ENCODE measurements at regions not wholly inside any gene's neighbourhood (a gene's known extent, or its start where the extent isn't known, plus 50 kb on each side); places are given as distances from the start of the nearest gene placed in this dataset.

DNA sequence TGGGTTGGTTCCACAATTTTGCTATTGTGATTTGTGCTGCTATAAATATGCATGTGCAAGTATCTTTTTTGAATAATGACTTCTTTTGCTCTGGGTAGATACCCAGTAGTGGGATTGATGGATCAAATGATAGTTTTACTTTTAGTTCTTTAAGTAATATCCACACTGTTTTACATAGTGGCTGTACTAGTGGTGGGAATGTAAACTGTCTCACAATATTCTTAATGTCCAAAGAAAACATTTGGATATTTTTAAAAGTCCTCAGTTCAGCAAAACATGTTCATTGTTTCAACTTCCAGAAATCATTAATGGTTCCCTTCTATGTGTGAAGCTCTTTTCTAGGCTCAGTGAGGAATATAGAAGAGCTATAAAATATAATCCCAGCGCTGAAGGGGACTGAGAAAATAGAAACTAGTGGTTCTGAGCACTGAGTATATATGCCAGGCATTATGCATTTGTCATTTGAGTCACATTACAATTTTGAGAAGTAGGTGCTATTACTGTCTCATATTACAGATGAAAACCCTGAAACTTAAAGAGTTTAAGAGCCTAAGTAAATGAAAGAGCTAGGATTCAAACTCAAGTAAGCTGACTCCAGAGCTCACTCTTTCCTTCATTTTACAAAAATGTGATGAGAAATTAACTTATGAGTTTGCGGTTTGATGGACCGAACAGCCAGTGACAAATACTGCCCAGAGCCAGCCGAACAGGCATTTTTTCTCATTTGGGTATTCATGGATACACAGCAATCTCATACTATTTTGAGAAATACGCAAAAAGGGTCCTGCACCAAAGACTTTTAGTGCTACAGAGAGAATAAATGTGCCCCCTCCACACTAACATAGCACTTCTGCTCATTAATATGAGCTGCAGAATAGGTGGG, 250.1 kb downstream of the TBX18 start:
- DNase-seq (ENCODE audit: insufficient read length) (no peak), FAIRE-seq (no peak)
- no peak for TF ChIP-seq TAF1 (IDR thresholded peaks at IDR 0.05; ENCODE audit: borderline replicate concordance, low read depth, low read length)
- no peak for TF ChIP-seq POLR2A (IDR thresholded peaks at IDR 0.05; ENCODE audit: low read depth, low read length)
- TF ChIP-seq POLR2AphosphoS5 (IDR thresholded peaks at IDR 0.05; ENCODE audit: low read depth, low read length): no peak

DNA sequence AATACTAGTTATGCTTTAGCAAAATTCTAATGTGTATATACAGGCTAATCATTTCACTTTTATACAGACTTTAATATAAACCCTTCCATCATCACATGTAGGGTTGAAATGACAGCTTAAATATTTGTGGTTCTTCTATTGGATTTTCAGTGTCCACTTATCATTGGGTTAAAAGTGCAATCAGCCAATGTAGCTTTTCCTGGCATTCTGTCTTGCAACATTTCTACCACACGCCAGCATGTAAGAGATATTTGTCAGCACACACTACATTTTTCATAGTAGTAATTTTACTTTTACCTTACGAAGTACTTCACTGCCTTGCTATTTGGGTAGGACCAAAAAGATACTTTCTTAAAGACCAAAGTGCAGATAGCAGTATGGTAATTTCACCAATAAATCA, 252.0 kb downstream of the TBX18 start:
- DNase-seq (ENCODE audit: insufficient read length) (no peak), FAIRE-seq (no peak)
- TF ChIP-seq POLR2AphosphoS5 (IDR thresholded peaks at IDR 0.05; ENCODE audit: low read depth, low read length): no peak
- TF ChIP-seq POLR2A (IDR thresholded peaks at IDR 0.05; ENCODE audit: low read depth, low read length): no peak
- TF ChIP-seq TAF1 (IDR thresholded peaks at IDR 0.05; ENCODE audit: borderline replicate concordance, low read depth, low read length): no peak

DNA sequence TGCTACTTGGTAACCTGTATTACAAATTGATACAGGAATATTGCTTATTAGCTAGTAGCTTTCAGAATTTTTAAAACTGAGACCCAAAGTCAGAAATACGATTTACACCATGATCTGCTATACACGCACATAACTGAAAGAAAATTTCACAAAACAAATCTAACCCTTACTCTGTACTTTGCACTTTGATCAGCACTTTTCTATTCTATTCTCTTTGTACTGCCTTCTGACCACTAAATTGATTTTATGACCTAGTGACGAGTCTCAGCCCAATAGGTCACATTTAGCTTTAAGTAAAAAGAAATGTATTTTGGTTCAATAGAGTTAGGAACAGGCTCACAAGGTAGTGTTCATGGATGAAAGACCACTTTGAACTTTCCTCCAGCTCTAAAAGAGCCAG, 252.5 kb downstream of the TBX18 start:
- FAIRE-seq (no peak), DNase-seq (ENCODE audit: insufficient read length) (no peak)
- no peak for TF ChIP-seq POLR2A (IDR thresholded peaks at IDR 0.05; ENCODE audit: low read depth, low read length)
- no peak for TF ChIP-seq TAF1 (IDR thresholded peaks at IDR 0.05; ENCODE audit: borderline replicate concordance, low read depth, low read length)
- TF ChIP-seq POLR2AphosphoS5 (IDR thresholded peaks at IDR 0.05; ENCODE audit: low read depth, low read length): no peak

DNA sequence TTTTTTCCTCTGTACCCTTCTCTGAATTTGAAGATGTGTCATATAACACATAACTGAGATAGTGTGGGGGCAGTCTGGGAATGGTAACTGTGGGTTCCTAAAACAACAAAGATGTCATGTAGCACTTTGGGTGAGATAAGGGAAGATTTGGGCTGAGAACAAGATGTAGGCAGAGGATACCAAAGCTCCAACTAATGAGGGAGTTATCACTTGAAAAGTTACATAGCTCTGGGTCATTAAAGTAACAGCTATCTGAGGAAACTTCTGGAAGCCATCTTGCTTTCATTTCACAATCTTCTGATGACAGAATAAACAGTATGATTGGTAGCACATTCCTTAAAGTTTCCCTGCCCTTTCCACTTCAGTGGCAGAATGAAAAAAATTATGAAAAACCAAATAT, 255.4 kb downstream of the TBX18 start:
- FAIRE-seq: no peak
- TF ChIP-seq POLR2A (IDR thresholded peaks at IDR 0.05; ENCODE audit: low read depth, low read length) (no peak), POLR2AphosphoS5 (IDR thresholded peaks at IDR 0.05; ENCODE audit: low read depth, low read length) (no peak)
- no peak for DNase-seq (ENCODE audit: insufficient read length)

DNA sequence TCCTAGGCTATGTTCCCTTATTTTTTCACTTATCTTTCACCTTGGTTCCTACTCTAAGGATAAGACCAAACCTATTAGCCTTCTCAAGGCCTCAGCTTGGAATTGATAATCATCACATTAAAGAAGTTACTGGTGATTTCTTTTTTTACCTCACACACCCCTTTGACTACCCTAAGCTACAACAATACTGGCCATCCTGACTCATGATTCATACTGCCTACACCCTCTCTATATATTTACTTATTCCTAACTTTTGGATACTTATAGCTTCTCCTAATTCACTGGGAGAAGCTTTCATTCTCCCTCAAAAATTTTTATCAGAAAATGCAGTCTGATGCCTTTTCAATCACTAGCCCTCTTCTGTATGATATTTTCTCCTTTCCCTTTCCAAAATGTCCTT, 256.1 kb downstream of the TBX18 start:
- no peak for DNase-seq (ENCODE audit: insufficient read length)
- TF ChIP-seq TAF1 (IDR thresholded peaks at IDR 0.05; ENCODE audit: borderline replicate concordance, low read depth, low read length) (no peak), POLR2A (IDR thresholded peaks at IDR 0.05; ENCODE audit: low read depth, low read length) (no peak), POLR2AphosphoS5 (IDR thresholded peaks at IDR 0.05; ENCODE audit: low read depth, low read length) (no peak)
- FAIRE-seq: no peak

DNA sequence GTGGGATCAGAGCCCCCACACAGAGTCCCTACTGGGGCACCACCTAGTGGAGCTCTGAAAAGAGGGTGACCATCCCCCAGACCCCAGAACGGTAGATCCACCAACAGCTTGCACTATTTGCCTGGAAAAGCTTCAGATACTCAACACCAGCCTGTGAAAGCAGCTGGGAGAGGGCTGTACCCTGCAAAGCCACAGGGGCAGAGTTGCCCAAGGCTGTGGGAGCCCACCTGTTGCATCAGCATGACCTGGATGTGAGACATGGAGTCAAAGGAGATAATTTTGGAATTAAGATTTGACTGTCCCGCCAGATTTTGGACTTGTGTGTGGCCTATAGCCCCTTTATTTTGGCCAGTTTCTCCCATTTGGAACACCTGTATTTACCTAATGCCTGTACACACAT, 260.4 kb downstream of the TBX18 start:
- TF ChIP-seq POLR2AphosphoS5 (IDR thresholded peaks at IDR 0.05; ENCODE audit: low read depth, low read length) (no peak), TAF1 (IDR thresholded peaks at IDR 0.05; ENCODE audit: borderline replicate concordance, low read depth, low read length) (no peak), POLR2A (IDR thresholded peaks at IDR 0.05; ENCODE audit: low read depth, low read length) (no peak)
- FAIRE-seq (no peak), DNase-seq (ENCODE audit: insufficient read length) (no peak)

DNA sequence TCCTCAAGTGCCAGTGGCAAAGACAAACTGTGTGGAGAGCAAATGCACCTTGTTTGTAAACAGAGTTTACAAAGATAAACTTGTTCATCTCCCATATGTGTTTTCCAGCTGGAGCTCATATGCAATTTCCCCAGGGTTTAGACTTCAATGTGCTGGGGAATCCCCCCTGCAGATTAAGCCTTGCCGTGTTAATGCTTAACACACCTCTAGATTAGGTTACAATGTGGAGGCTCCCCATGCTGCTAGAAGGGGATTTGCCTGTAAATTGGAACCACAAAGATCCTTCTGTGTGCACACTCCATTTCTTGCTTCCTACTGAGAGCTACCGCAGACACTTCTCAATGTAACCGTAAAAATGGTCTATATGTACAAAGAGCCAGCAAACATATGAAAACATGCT, 263.1 kb downstream of the TBX18 start:
- no peak for DNase-seq (ENCODE audit: insufficient read length)
- TF ChIP-seq POLR2AphosphoS5 (IDR thresholded peaks at IDR 0.05; ENCODE audit: low read depth, low read length) (no peak), TAF1 (IDR thresholded peaks at IDR 0.05; ENCODE audit: borderline replicate concordance, low read depth, low read length) (no peak), POLR2A (IDR thresholded peaks at IDR 0.05; ENCODE audit: low read depth, low read length) (no peak)
- FAIRE-seq: no peak

DNA sequence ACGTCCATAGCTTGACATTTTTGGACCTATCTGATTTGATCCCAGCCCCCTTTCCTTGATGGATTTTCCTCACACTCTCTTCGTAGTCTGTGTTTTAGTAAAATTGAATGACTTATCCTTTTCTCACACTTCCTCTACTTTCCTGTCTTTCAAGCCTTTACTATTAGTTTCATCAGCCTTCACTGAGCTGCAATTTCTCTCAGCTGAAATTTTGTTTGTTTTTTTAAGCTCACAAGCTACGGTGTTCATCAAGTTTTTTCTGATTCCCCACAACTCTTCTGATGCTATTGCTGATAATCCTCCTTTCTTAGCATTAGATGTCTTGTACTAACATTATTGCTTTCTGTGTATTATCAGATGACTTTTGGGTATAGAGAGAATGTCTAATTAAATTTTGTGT, 263.7 kb downstream of the TBX18 start:
- FAIRE-seq: no peak
- DNase-seq (ENCODE audit: insufficient read length): no peak
- no peak for TF ChIP-seq POLR2A (IDR thresholded peaks at IDR 0.05; ENCODE audit: low read depth, low read length)
- no peak for TF ChIP-seq TAF1 (IDR thresholded peaks at IDR 0.05; ENCODE audit: borderline replicate concordance, low read depth, low read length)
- TF ChIP-seq POLR2AphosphoS5 (IDR thresholded peaks at IDR 0.05; ENCODE audit: low read depth, low read length): no peak

DNA sequence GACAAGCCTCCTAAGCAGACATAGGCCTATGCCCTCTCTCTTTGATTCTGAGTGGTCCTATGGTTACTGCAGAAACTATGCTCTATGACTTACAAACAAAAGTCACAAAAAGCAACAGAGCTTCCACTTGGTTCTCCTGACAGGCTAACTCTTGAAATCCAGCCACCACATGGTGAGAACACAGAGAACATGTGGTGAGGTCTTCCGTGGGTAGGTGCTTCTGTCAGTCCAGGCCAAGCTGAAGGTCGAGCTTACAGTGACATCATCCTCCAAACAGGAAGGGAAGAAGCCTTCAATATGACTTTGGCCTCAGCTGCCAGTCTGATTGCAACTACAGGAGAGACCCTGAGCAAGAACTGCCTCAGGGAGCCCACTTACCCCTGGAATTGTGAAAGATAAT, 265.5 kb downstream of the TBX18 start:
- DNase-seq (ENCODE audit: insufficient read length): no peak
- no peak for TF ChIP-seq POLR2A (IDR thresholded peaks at IDR 0.05; ENCODE audit: low read depth, low read length)
- TF ChIP-seq POLR2AphosphoS5 (IDR thresholded peaks at IDR 0.05; ENCODE audit: low read depth, low read length): no peak
- TF ChIP-seq TAF1 (IDR thresholded peaks at IDR 0.05; ENCODE audit: borderline replicate concordance, low read depth, low read length): no peak
- FAIRE-seq: no peak

DNA sequence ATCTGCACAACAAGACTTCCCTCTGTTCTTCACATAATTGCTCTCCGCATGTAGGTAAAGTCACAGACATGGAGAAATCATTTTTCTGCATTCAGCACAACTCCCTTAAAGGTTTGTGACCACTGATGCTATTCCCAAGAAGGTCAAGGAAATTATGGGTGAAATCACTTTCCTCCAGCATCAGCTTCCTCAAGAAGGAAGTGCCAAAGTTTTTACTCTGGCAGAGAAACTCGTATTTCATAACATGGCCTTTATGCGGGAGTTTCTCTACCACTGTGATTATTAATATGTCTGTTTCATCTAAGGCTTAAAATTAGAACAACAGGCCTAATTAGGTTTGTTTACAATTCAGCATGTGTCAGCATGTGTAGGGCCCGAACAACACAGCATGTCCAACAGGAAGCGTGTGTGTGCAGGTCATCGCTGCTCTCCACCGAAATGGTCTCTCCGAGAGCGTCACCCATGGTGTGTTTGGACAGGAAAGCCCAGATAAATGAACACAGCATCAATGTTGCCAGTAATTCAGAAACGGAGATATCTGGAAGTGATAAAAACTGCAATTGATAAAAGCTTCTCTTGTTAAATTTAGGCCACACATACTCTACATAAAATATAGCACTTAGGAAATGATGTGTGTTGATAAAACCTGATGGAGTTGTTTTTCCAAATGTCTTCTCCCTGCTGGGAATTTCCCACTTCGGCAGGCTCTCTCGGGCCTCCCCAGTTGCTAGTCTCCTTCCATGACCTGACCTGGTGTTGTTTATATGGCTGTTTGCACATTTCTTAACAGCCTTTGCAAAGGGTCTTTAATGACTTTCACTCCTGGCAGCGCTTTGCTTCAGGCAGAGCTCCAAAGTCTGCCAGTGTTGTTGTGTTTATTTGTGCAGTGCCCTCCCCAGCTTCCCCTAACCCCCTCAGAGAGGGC, 265.1 kb upstream of the CEP162 start:
- TF ChIP-seq POLR2A (IDR thresholded peaks at IDR 0.05; ENCODE audit: low read depth, low read length) (no peak), POLR2AphosphoS5 (IDR thresholded peaks at IDR 0.05; ENCODE audit: low read depth, low read length) (no peak), TAF1 (IDR thresholded peaks at IDR 0.05; ENCODE audit: borderline replicate concordance, low read depth, low read length) (no peak)
- FAIRE-seq (no peak), DNase-seq (ENCODE audit: insufficient read length) (no peak)

DNA sequence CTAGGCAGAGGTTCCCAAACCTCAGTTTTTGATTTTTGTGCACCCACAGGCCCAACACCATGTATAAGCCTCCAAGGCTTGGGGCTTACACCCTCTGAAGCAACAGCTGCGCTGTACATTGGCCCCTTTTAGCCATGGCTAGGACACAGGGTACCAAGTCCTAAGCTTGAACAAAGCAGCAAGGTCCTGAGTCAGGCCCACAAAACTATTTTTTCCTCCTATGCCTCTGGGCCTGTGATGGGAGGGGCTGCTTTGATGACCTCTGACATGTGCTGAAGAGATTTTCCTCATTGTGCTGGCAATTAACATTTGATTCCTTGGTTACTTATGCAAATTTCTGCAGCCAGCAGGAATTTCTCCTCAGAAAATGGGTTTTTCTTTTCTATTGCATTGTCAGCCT, 262.2 kb upstream of the CEP162 start:
- DNase-seq (ENCODE audit: insufficient read length): no peak
- FAIRE-seq: no peak
- TF ChIP-seq TAF1 (IDR thresholded peaks at IDR 0.05; ENCODE audit: borderline replicate concordance, low read depth, low read length): no peak
- no peak for TF ChIP-seq POLR2A (IDR thresholded peaks at IDR 0.05; ENCODE audit: low read depth, low read length)
- no peak for TF ChIP-seq POLR2AphosphoS5 (IDR thresholded peaks at IDR 0.05; ENCODE audit: low read depth, low read length)
